ENCODE measurements at regions not wholly inside any gene's neighbourhood (a gene's known extent, or its start where the extent isn't known, plus 50 kb on each side); places are given as distances from the start of the nearest gene placed in this dataset.

DNA sequence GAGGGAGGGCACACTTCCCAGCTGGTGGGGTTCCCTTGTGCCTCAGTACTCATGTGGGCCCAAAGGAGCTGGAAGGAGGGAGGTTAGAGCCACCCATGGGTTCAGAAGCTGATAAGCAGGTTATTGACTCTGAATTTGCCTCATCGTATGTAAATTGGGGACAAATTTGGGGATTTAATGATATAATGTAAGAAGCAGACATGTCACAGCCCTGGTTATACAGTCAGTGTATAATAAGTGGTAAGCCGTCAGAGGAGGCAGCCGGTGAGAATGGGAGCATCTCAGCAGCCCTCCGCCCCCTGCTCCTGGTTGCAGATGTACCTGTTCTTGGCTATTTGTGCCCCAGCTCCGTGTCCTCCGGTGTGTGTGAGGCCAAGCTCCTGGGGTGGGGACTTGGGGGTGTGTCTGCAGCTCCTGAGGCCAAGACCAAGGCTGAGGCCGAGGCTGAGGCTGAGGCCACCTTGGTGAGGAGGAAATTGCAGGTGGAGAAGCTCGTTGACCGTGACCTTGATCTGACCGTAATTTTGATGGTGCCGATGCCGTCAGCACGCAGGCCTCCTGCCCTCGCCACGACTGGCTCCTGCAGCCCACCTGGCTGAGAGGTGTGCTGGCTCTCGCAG lies 288.1 kb downstream of the SEC14L1 start:
- no peaks in the 10 kb centered on the region for H3K9me3 ChIP-seq (ENCODE audit: low read length)
- intact Hi-C loops (cut with micrococcal nuclease; ENCODE audit: unreplicated experiment): no loop called here
- CTCF ChIA-PET (ENCODE audit: low intra/inter-chr PET ratio, low total read pairs): interaction anchor here (1.3 to 1.7 kb wide), 2 partner anchors 22 to 66 kb away, joined by 5 read pairs; no protein-coding TSS in a partner anchor
- H3K79me2 ChIP-seq (ENCODE audit: insufficient read depth, low read length): peaks cover 39% of the 10 kb centered on the region
- FAIRE-seq (no peak), ATAC-seq (no peak), DNase-seq (ENCODE audit: low spot score) (no peak)
- in situ Hi-C loops (cut with HindIII; ENCODE audit: extremely low pct_ligation_motif_present, low pct_unique_long_range_greater_than_20kb): loop anchor here (5.0 kb wide), 2 partner anchors 68 to 97 kb away; no protein-coding TSS in a partner anchor
- no TSS peak for BruUV-seq (replicated peaks)
- no peak for TF ChIP-seq HNRNPH1 (optimal IDR thresholded peaks at IDR 0.05; ENCODE audit: low read depth, low read length)
- TF ChIP-seq AGO2 (optimal IDR thresholded peaks at IDR 0.05; ENCODE audit: low read depth, low read length): peak; percentile 72
- TF ChIP-seq RBM22 (optimal IDR thresholded peaks at IDR 0.05; ENCODE audit: low read length): peak; percentile 87
- TF ChIP-seq ZBTB38 (CRISPR knock-in tag; IDR thresholded peaks at IDR 0.05): peak; percentile 61; the same call in 1 of the 2 replicates
- H3K4me1 ChIP-seq (ENCODE audit: insufficient read depth, low read length): peaks cover 63% of the 10 kb centered on the region
- H3K27ac ChIP-seq (ENCODE audit: extremely low read length, insufficient read depth, low read length): no peak overlapping the region
- no peak overlapping the region for H3K4me3 ChIP-seq (replicated peaks in 1 of 3; ENCODE audit: insufficient read depth in 1 of 3, low read depth in 2 of 3, low read length in 3 of 3)
- H4K20me1 ChIP-seq (ENCODE audit: insufficient read depth, low read length): peaks cover 82% of the 10 kb centered on the region
- H2AFZ ChIP-seq (ENCODE audit: low read length): no peak overlapping the region
- H3K36me3 ChIP-seq (replicated peaks in 1 of 2; ENCODE audit: control insufficient read depth in 1 of 2, insufficient read depth in 2 of 2, low read length in 2 of 2): peaks cover 17 to 54% of the 10 kb centered on the region in 2 experiments
- no peak overlapping the region for H3K9ac ChIP-seq (ENCODE audit: insufficient read depth, low read depth, low read length)
- POLR2A ChIA-PET: interaction anchor here (1.7 to 9.2 kb wide), 2 partner anchors 23 to 38 kb away, joined by 4 to 107 read pairs; no protein-coding TSS in a partner anchor
- H3K4me2 ChIP-seq (ENCODE audit: low read depth, low read length): no peak overlapping the region
- 94% methylated on average over 6 of the region's 16 CpGs for WGBS (ENCODE audit: low lambda C conversion rate)
- no peaks in the 10 kb centered on the region for H3K27me3 ChIP-seq (ENCODE audit: control insufficient read depth in 1 of 2, insufficient read depth in 2 of 2, low read length in 2 of 2)

DNA sequence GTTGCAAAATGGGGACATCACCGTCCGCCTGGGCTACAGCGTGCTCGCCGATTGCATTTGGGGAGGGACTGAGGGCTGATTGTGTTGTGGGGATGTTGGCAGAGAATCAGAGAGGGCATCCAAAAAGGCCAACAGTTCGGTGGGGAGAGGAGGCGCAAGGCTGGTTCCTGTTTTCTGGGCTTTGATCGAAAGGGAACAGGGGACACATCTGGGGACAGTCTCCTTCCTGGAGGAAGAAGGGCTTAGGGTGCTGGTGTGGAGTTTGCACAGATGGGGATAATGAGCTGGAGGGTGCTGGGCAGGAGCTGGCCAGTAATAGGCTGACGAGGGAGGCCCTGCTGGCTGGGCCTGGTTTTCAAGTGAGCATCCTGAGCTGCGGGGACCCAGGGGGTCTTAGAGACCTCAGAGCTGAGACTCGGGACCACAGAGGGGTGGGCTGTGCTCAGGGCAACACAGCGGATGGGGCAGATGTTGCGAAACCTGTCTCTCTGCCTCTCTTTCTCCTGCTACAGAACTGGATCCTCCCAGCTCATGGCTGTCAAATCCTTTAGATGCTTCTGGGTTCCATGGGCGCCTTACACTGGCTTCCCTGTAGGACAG lies 288.7 kb downstream of the SEC14L1 start:
- Histone ChIP-seq H2AFZ (ENCODE audit: low read length) (no peak overlapping the region), H3K36me3 (replicated peaks in 1 of 2; ENCODE audit: control insufficient read depth in 1 of 2, insufficient read depth in 2 of 2, low read length in 2 of 2) (peaks cover 15 to 54% of the 10 kb centered on the region in 2 experiments), H3K27ac (ENCODE audit: extremely low read length, insufficient read depth, low read length) (no peak overlapping the region), H3K4me3 (replicated peaks in 1 of 3; ENCODE audit: insufficient read depth in 1 of 3, low read depth in 2 of 3, low read length in 3 of 3) (no peak overlapping the region), H3K4me2 (ENCODE audit: low read depth, low read length) (peak overlapping the region; percentile 37; the same call in 1 of the 2 replicates), H3K79me2 (ENCODE audit: insufficient read depth, low read length) (peaks cover 41% of the 10 kb centered on the region), H4K20me1 (ENCODE audit: insufficient read depth, low read length) (peaks cover 80% of the 10 kb centered on the region), H3K9ac (ENCODE audit: insufficient read depth, low read depth, low read length) (no peak overlapping the region), H3K4me1 (ENCODE audit: insufficient read depth, low read length) (peaks cover 56% of the 10 kb centered on the region), H3K9me3 (ENCODE audit: low read length) (no peaks in the 10 kb centered on the region), H3K27me3 (ENCODE audit: control insufficient read depth in 1 of 2, insufficient read depth in 2 of 2, low read length in 2 of 2) (no peaks in the 10 kb centered on the region)
- intact Hi-C loops (cut with micrococcal nuclease; ENCODE audit: unreplicated experiment) (no loop called here), in situ Hi-C loops (cut with HindIII; ENCODE audit: extremely low pct_ligation_motif_present, low pct_unique_long_range_greater_than_20kb) (loop anchor here (5.0 kb wide), 2 partner anchors 68 to 97 kb away; no protein-coding TSS in a partner anchor)
- CTCF ChIA-PET (ENCODE audit: low intra/inter-chr PET ratio, low total read pairs): interaction anchor here (1.7 to 2.1 kb wide), 3 partner anchors 22 to 98 kb away, joined by 5 to 46 read pairs (median 7); no protein-coding TSS in a partner anchor
- no TSS peak for BruUV-seq (replicated peaks)
- FAIRE-seq (no peak), DNase-seq (ENCODE audit: low spot score) (no peak), ATAC-seq (peak; percentile 12)
- WGBS (ENCODE audit: low lambda C conversion rate): 83% methylated on average over 13 of the region's 14 CpGs
- POLR2A ChIA-PET: interaction anchor here (0.7 to 9.2 kb wide), 16 partner anchors 10 to 144 kb away, joined by 3 to 107 read pairs (median 4); no protein-coding TSS in a partner anchor
- TF ChIP-seq ZNF263 (CRISPR knock-in tag; IDR thresholded peaks at IDR 0.05) (0 out of 2 replicates have a peak, but pooled peaks have one; percentile 20), ZSCAN22 (CRISPR knock-in tag; IDR thresholded peaks at IDR 0.05) (0 out of 2 replicates have a peak, but pooled peaks have one; percentile 25)
- TF ChIP-seq, protein P1, sequence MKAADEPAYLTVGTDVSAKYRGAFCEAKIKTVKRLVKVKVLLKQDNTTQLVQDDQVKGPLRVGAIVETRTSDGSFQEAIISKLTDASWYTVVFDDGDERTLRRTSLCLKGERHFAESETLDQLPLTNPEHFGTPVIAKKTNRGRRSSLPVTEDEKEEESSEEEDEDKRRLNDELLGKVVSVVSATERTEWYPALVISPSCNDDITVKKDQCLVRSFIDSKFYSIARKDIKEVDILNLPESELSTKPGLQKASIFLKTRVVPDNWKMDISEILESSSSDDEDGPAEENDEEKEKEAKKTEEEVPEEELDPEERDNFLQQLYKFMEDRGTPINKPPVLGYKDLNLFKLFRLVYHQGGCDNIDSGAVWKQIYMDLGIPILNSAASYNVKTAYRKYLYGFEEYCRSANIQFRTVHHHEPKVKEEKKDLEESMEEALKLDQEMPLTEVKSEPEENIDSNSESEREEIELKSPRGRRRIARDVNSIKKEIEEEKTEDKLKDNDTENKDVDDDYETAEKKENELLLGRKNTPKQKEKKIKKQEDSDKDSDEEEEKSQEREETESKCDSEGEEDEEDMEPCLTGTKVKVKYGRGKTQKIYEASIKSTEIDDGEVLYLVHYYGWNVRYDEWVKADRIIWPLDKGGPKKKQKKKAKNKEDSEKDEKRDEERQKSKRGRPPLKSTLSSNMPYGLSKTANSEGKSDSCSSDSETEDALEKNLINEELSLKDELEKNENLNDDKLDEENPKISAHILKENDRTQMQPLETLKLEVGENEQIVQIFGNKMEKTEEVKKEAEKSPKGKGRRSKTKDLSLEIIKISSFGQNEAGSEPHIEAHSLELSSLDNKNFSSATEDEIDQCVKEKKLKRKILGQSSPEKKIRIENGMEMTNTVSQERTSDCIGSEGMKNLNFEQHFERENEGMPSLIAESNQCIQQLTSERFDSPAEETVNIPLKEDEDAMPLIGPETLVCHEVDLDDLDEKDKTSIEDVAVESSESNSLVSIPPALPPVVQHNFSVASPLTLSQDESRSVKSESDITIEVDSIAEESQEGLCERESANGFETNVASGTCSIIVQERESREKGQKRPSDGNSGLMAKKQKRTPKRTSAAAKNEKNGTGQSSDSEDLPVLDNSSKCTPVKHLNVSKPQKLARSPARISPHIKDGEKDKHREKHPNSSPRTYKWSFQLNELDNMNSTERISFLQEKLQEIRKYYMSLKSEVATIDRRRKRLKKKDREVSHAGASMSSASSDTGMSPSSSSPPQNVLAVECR (CRISPR knock-in tag; IDR thresholded peaks at IDR 0.05; ENCODE audit: borderline replicate concordance): no peak
- TF ChIP-seq, protein P2, sequence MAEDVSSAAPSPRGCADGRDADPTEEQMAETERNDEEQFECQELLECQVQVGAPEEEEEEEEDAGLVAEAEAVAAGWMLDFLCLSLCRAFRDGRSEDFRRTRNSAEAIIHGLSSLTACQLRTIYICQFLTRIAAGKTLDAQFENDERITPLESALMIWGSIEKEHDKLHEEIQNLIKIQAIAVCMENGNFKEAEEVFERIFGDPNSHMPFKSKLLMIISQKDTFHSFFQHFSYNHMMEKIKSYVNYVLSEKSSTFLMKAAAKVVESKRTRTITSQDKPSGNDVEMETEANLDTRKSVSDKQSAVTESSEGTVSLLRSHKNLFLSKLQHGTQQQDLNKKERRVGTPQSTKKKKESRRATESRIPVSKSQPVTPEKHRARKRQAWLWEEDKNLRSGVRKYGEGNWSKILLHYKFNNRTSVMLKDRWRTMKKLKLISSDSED (CRISPR knock-in tag; IDR thresholded peaks at IDR 0.05): no peak

Measured in HepG2 (cell line).